Fibroblast of villous mesenchyme (primary cell): ENCODE measurements at regions not wholly inside any gene's neighbourhood (a gene's known extent, or its start where the extent isn't known, plus 50 kb on each side); places are given as distances from the start of the nearest gene placed in this dataset.

Experiments used
- DNase-seq: peaks from one replicate; pipeline ENCODE4 v3.0.0-alpha.2; 2010; ENCODE audit warnings: low read depth
- H3K4me3 ChIP-seq: 2 replicates; pipeline ENCODE4 v1.5.1; 2011; ENCODE audit warnings: low read depth, mild to moderate bottlenecking, low read length
- CTCF ChIP-seq: IDR thresholded peaks from 2 replicates; pipeline ENCODE4 v1.5.1; 2012; ENCODE audit warnings: low read depth, mild to moderate bottlenecking, low read length; ENCODE audit not compliant: insufficient read depth

GRCh38 chr4:3385711-3386420 is 55.9 kb upstream of the HGFAC start:
- H3K4me3 ChIP-seq = no peak overlapping the region
- no peak for TF ChIP-seq CTCF
- no peak for DNase-seq

GRCh38 chr4:3386526-3386925 is 55.2 kb upstream of the HGFAC start:
- DNase-seq = no peak
- TF ChIP-seq CTCF = no peak
- no peak overlapping the region for H3K4me3 ChIP-seq

GRCh38 chr4:3387154-3387942 is 54.4 kb upstream of the HGFAC start:
- no peak for TF ChIP-seq CTCF
- H3K4me3 ChIP-seq = peak overlapping the region; percentile 49
- no peak for DNase-seq

- peak; percentile 66 for DNase-seq
- no peak for TF ChIP-seq CTCF
- peak overlapping the region; percentile 49 for H3K4me3 ChIP-seq
Observed at GRCh38 chr4:3387943-3388361, 53.8 kb upstream of the HGFAC start.

GRCh38 chr4:3388471-3389232 is 53.1 kb upstream of the HGFAC start:
- DNase-seq = peak; percentile 86
- peak overlapping the region; percentile 49 for H3K4me3 ChIP-seq
- no peak for TF ChIP-seq CTCF

GRCh38 chr4:3389233-3390215 is 52.2 kb upstream of the HGFAC start:
- H3K4me3 ChIP-seq = peak overlapping the region; percentile 49
- no peak for TF ChIP-seq CTCF
- no peak for DNase-seq
